Neutrophil (primary cell): ENCODE measurements at regions not wholly inside any gene's neighbourhood (a gene's known extent, or its start where the extent isn't known, plus 50 kb on each side); places are given as distances from the start of the nearest gene placed in this dataset.

Experiments
- H3K27ac ChIP-seq: fragments of 200-600 bp; sonication (generic); 2 replicates; pipeline ENCODE4 v1.5.1; 2016; ENCODE audit warnings: mild to moderate bottlenecking, moderate library complexity
- H3K27me3 ChIP-seq: fragments of 200-600 bp; sonication (generic); 2 replicates; pipeline ENCODE4 v1.6.0; 2016; ENCODE audit warnings: mild to moderate bottlenecking
- H3K36me3 ChIP-seq: fragments of 200-600 bp; sonication (generic); 2 replicates; pipeline ENCODE4 v1.5.1; 2017
- H3K4me1 ChIP-seq, 2 experiments: fragments of 200-600 bp in 1 of 2; sonication (generic) in 1 of 2; 1 replicate in 1 of 2; 2 replicates in 1 of 2; pipeline versions ENCODE4 v1.5.1 to v1.6.1; 2013 to 2016; ENCODE audit warnings: low read depth in 1 of 2, low read length in 1 of 2, mild to moderate bottlenecking in 1 of 2, moderate library complexity in 1 of 2; ENCODE audit not compliant: control insufficient read depth in 1 of 2, insufficient read depth in 1 of 2
- H3K4me3 ChIP-seq, 2 experiments: fragments of 200-600 bp in 1 of 2; sonication (generic) in 1 of 2; 1 replicate in 1 of 2; 2 replicates in 1 of 2; pipeline ENCODE4 v1.5.1; 2013 to 2016; ENCODE audit warnings: low read depth in 1 of 2, low read length in 1 of 2, mild to moderate bottlenecking in 1 of 2, moderate library complexity in 1 of 2
- H3K9me3 ChIP-seq: fragments of 200-600 bp; sonication (generic); 2 replicates; pipeline ENCODE4 v1.5.1; 2016
- CTCF ChIP-seq: fragments of 200-600 bp; sonication (generic); IDR thresholded peaks from 2 replicates; pipeline ENCODE4 v1.5.1; 2016; ENCODE audit warnings: antibody characterized with exemption

GRCh38 chr1:234542211-234542850 is 63.4 kb upstream of the TARBP1 start:
- H3K36me3 ChIP-seq = no peaks in the 10 kb centered on the region
- no peak overlapping the region for H3K4me3 ChIP-seq
- no peak for TF ChIP-seq CTCF
- no peak overlapping the region for H3K27ac ChIP-seq
- no peaks in the 10 kb centered on the region for H3K27me3 ChIP-seq
- no peaks in the 10 kb centered on the region for H3K9me3 ChIP-seq
- peaks cover 18 to 19% of the 10 kb centered on the region in 2 experiments for H3K4me1 ChIP-seq

- Histone ChIP-seq H3K4me1 (peaks cover 9 to 13% of the 10 kb centered on the region in 2 experiments), H3K27me3 (no peaks in the 10 kb centered on the region), H3K36me3 (no peaks in the 10 kb centered on the region), H3K27ac (no peak overlapping the region), H3K4me3 (no peak overlapping the region), H3K9me3 (no peaks in the 10 kb centered on the region)
- no peak for TF ChIP-seq CTCF
These were observed 62.5 kb upstream of the TARBP1 start for GRCh38 chr1:234541286-234541975.

- no peaks in the 10 kb centered on the region for H3K36me3 ChIP-seq
- H3K27me3 ChIP-seq = no peaks in the 10 kb centered on the region
- TF ChIP-seq CTCF = no peak
- no peak overlapping the region for H3K4me3 ChIP-seq
- H3K27ac ChIP-seq = no peak overlapping the region
- peaks cover 0 to 2% of the 10 kb centered on the region in 2 experiments for H3K4me1 ChIP-seq
- no peaks in the 10 kb centered on the region for H3K9me3 ChIP-seq
These were observed 61.4 kb upstream of the TARBP1 start for GRCh38 chr1:234540404-234540762.

GRCh38 chr1:234539666-234540403 is 60.9 kb upstream of the TARBP1 start:
- TF ChIP-seq CTCF = no peak
- H3K4me1 ChIP-seq = no peaks in the 10 kb centered on the region
- no peaks in the 10 kb centered on the region for H3K27me3 ChIP-seq
- no peaks in the 10 kb centered on the region for H3K36me3 ChIP-seq
- H3K9me3 ChIP-seq = no peaks in the 10 kb centered on the region
- H3K27ac ChIP-seq = no peak overlapping the region
- H3K4me3 ChIP-seq = no peak overlapping the region

GRCh38 chr1:234538930-234539649 is 60.1 kb upstream of the TARBP1 start:
- TF ChIP-seq CTCF = no peak
- Histone ChIP-seq H3K27ac (no peak overlapping the region), H3K4me3 (no peak overlapping the region)

More at GRCh38 chr1:234538930-234539649, 60.1 kb upstream of the TARBP1 start:
- no peaks in the 10 kb centered on the region for H3K9me3 ChIP-seq
- no peaks in the 10 kb centered on the region for H3K27me3 ChIP-seq
- H3K4me1 ChIP-seq = no peaks in the 10 kb centered on the region
- no peaks in the 10 kb centered on the region for H3K36me3 ChIP-seq
